ENCODE measurements at regions not wholly inside any gene's neighbourhood (a gene's known extent, or its start where the extent isn't known, plus 50 kb on each side); places are given as distances from the start of the nearest gene placed in this dataset.

DNA sequence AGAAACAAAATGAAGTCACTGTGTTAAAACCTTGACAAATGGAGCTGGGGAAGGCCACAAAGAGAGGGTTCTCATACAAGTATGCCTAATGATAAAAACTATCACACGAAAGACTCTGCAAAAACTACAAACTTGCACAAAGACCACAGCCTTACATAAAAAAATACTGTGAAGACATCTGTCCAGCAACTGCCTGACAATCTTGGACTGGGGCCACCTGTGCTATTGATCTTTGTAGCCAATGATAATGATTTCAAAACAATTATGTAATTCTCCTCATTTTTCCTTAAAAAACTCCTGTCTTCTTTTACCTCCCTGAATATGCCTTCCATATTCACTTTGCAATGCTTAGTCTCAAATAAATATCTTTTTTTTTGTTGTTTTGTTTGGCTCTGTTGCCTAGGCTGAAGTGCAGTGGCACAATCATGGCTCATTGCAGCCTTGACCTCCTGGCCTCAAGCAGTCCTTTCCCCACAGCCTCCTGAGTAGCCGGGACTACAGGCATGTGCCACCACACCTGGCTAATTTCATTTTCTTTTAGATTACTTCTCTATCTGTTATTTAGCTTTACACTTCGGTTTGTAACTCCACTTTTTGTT is 79.4 kb upstream of the RHOU start:
- TF ChIP-seq POLR2A (IDR thresholded peaks at IDR 0.05; ENCODE audit: low read length) (no peak), GATA1 (IDR thresholded peaks at IDR 0.05; ENCODE audit: low read depth, low read length) (no peak)
